HG03066 (cell line): ENCODE measurements at regions not wholly inside any gene's neighbourhood (a gene's known extent, or its start where the extent isn't known, plus 50 kb on each side); places are given as distances from the start of the nearest gene placed in this dataset.
"Not testable (repeated sequence)": the region's sequence is repeated elsewhere in the genome, so short reads cannot be mapped to it uniquely, and the experiment has no call there.

ENCODE experiments used
- ATAC-seq: cut with Tn5 transposase; IDR thresholded peaks from one replicate; pipeline ENCODE4 v1.9.1; 2021; ENCODE audit warnings: low read depth; ENCODE audit not compliant: unreplicated experiment

DNA sequence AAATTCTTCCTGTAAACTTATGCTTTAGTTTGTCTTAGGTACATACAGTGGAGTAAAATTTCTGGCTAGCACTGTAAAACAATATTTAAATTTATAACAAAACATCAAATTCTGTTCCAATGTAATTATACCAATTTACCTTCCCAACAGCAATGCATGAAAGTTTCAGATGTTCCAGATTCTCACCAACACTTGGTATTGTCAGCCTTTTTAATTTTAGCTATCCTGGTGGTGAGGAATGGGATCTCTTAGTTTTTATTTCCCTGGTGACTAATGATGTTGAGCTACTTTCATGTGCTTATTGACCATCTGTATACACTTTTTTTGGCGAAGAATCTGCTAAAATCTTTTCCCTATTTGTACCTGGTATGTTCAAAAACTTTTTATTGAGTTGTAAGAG lies 76.1 kb upstream of the PHACTR1 start:
- no peak for ATAC-seq

DNA sequence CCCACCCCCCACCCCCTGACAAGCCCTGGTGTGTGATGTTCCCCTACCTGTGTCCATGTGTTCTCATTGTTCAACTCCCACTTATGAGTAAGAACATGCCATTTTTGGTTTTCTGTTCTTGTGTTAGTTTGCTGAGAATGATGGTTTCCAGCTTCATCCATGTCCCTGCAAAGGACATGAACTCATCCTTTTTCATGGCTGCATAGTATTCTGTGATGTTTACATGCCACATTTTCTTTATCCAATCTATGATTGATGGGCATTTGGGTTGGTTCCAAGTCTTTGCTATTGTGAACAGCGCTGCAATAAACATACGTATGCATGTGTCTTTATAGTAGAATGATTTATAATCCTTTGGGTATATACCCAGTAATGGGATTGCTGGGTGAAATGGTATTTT lies 74.8 kb upstream of the PHACTR1 start:
- not testable (repeated sequence) for ATAC-seq

DNA sequence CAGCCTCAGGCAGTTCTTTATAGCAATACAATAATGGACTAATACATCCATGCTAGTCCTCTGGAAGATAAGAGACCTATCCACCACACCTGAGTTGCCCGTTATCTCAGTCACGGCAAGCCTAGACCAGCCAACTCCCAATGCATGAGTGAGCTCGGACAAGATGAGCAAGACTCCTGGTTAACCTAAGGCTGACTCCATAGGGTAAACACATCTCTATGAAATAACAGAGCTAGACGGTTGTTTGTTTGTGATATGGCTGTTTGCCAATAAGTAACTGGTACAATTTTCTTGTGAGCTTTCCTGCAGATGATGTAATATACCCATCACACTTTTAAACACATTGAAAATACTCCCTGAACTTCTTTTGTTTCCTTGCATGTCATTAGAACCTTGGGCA lies 70.6 kb upstream of the PHACTR1 start:
- no peak for ATAC-seq

DNA sequence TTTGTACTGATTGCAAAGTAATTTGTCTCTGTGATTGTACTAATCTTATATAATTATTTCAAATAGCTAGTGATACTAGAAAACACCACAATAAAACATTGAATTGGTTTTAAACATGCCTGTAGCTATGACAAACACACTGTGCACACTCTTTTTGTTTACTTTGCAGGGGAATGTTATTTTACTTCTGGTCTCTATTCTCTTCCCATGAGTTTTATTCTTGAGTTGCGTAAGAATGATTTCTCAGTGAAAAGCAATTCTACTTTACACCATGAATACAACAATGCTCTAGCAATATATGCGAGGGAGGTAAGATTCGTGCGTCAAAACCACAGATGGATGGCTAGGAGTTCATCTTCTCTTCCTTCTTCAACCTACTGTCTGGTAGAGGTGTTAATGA lies 68.4 kb upstream of the PHACTR1 start:
- no peak for ATAC-seq

DNA sequence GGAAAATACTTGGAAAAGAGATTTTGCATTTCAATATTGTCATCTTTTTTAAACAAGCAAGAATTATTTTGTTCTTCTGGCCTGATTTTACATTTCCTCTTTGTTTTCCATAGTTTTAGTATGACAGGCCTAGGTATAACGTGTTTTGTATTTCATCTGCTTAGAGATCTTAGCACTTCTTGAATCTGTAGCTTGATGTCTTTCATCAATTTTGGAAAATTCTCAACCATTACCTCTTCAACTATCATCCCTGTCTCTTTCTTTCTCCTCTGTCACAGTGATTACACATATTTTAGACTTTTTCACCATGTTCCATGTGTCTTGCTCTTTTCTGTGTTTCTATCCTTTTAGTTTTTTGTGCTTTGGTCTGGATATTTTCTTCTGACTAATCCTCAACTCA lies 67.2 kb upstream of the PHACTR1 start:
- no peak for ATAC-seq

DNA sequence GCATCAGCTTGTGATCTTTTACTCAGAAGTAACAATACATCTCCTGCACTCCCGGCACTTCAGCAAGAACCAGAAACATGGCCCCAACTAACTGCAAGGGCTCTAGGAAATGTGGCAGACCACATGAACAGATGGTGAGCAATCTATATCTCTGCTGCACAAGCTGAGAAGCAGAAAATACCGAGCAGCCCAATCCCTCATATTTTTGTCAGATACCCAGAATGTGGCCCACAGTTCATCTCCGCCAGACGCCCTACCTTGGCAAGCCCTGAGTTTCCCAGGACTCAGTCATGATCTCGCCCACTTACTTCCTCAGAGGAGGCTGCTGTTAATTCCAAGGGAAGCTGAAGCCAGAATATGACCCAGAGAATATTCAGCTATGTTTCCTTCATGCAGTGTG lies 63.1 kb upstream of the PHACTR1 start:
- ATAC-seq: no peak

DNA sequence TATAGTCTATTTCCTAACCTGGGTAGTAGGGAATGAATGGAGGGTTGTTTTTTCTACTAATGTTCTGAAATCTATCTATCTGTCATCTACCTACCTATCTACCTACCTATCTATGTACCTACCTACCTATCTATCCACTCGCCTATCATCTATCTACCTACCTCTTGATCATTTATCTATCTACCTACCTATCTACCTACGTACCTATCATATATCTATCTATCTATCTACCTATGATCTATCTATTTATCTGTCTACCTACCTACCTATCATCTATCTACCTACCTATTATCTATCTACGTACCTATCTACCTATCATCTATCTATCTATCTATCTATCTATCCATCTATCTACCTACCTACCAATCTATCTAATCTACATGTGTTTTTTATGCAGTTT lies 62.5 kb upstream of the PHACTR1 start:
- no peak for ATAC-seq

DNA sequence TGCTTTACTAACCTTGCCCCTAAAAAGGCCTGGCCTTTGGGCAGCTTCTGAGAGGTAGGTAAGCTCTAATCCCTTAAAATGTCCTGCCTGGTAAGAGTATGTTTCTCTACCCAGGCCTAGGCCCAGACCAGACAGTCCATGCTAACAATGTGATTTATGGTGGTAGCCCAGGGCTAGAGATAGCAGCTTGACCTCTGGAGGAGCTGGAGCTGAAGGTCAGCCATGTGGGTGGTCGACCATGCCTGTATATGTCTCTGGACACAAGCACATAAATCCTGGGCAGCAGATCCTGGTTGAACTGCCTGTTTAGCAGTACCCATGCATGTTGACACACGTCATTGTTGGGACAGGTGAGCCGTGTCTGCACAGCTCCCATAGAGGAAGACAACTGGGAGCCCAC lies 62.1 kb upstream of the PHACTR1 start:
- no peak for ATAC-seq

DNA sequence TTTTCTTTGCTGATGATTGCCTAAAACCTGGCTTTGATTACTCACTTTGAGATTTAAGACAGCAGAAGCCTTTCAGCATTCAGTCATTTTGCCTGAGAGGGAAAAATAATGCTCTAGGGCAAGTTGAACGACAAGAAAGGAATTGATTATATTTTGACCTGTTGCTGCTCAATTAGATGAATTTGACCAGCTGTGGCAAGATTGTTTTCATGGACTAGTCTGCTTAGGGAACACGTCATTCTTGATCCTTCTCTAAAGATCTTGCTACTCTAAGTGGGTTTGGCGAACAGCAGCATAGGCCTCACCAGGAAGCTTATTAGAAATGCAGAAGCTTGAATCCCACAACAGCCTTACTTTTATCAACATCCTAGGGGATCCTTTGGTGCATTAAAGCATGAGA lies 59.7 kb upstream of the PHACTR1 start:
- no peak for ATAC-seq

DNA sequence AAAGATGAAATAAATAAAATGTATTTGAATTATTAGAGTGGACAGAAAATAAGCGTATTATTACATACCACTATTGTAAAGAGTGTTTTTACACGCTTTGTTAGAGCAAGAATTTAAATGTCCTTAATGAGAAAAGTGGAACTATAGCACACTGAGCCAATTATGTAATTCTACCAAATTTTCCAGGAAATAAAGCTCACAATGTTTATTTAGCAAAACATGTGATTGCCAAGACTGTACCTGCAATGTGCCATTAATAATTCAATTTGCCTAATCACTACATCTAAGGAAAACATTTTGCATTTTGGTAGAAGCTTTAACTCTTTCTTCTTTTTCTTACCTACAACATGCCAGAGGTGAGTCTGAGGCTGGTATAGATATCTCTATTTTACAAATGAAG lies 58.7 kb upstream of the PHACTR1 start:
- no peak for ATAC-seq

DNA sequence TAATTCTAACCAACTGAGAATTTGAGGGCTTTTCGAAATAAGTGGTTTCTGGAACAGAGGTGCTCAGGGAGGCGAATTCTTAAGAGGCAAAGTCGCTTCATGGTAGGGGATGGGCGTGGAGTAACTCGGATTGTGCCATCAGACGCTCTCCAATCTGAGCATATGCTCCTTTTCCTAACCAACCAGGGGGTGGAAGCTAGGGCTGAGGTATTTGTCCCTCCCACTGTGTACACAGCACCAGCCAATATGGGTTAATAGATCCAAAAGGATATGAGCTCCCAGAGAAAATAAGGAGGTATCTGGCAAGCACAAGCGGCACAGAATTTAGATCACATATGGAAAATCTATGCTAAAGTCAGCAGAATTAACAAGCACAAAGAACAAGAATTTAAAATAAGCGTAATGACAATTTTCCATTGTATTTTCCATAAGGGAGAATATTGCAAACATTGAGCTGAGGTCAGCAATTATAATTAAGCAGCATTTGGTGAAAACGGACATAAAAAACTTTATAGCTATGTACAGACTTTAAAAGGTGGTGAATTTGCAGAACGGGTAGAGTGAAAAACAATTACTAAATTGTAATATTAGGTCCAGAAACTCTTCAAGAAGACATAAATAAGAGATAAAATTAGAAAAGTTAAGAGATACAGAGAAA lies 55.0 kb upstream of the PHACTR1 start:
- ATAC-seq: no peak
